ENCODE measurements at regions not wholly inside any gene's neighbourhood (a gene's known extent, or its start where the extent isn't known, plus 50 kb on each side); places are given as distances from the start of the nearest gene placed in this dataset.

GRCh38 chr9:86665416-86665815 lies 281.9 kb downstream of the GAS1 start:
- Histone ChIP-seq H2AFZ (ENCODE audit: low read depth) (no peak overlapping the region), H3K4me3 (ENCODE audit: low read depth in 2 of 2, low read length in 1 of 2) (no peak overlapping the region), H3K9ac (no peak overlapping the region), H3K79me2 (ENCODE audit: insufficient read depth) (no peaks in the 10 kb centered on the region), H3K4me1 (ENCODE audit: control insufficient read depth in 1 of 2, insufficient read depth in 2 of 2, low read depth in 1 of 2, low read length in 1 of 2) (peaks cover 0 to 7% of the 10 kb centered on the region in 2 experiments; a peak in 1 of 4 replicates), H3K27me3 (ENCODE audit: insufficient read depth) (no peaks in the 10 kb centered on the region), H3F3A (replicated peaks; ENCODE audit: insufficient read depth) (no peaks in the 10 kb centered on the region), H3K27ac (ENCODE audit: low read depth in 2 of 2, low read length in 1 of 2) (no peak overlapping the region), H3K9me3 (0 out of 2 replicates have a peak, but pooled peaks cover under 1% of the 10 kb centered on the region), H3K9me2 (no peaks in the 10 kb centered on the region), H4K20me1 (ENCODE audit: insufficient read depth) (no peaks in the 10 kb centered on the region), H3K36me3 (replicated peaks in 1 of 2; ENCODE audit: control insufficient read depth in 1 of 2, insufficient read depth in 2 of 2, low read length in 1 of 2) (no peaks in the 10 kb centered on the region), H3K4me2 (no peak overlapping the region)
- POLR2A ChIA-PET: no interaction called here
- 67% methylated on average over 1 of the region's 1 CpG for WGBS (ENCODE audit: low lambda C conversion rate)
- DNase-seq: no peak
- CTCF ChIA-PET: no interaction called here
- TF ChIP-seq NRF1 (IDR thresholded peaks at IDR 0.05; ENCODE audit: low read depth, low read length) (no peak), TAF1 (IDR thresholded peaks at IDR 0.05; ENCODE audit: borderline replicate concordance, low read depth, low read length) (no peak)

GRCh38 chr9:86664603-86665002 lies 282.7 kb downstream of the GAS1 start:
- Histone ChIP-seq H3K4me1 (ENCODE audit: control insufficient read depth in 1 of 2, insufficient read depth in 2 of 2, low read depth in 1 of 2, low read length in 1 of 2) (peaks cover 0 to 7% of the 10 kb centered on the region in 2 experiments; a peak in 1 of 4 replicates), H3K79me2 (ENCODE audit: insufficient read depth) (no peaks in the 10 kb centered on the region), H3K4me2 (no peak overlapping the region), H3K9ac (no peak overlapping the region), H3K27ac (ENCODE audit: low read depth in 2 of 2, low read length in 1 of 2) (no peak overlapping the region), H3K9me3 (no peaks in the 10 kb centered on the region), H2AFZ (ENCODE audit: low read depth) (no peak overlapping the region), H3K36me3 (replicated peaks in 1 of 2; ENCODE audit: control insufficient read depth in 1 of 2, insufficient read depth in 2 of 2, low read length in 1 of 2) (no peaks in the 10 kb centered on the region), H3F3A (replicated peaks; ENCODE audit: insufficient read depth) (no peaks in the 10 kb centered on the region), H4K20me1 (ENCODE audit: insufficient read depth) (no peaks in the 10 kb centered on the region), H3K9me2 (no peaks in the 10 kb centered on the region), H3K27me3 (ENCODE audit: insufficient read depth) (no peaks in the 10 kb centered on the region), H3K4me3 (ENCODE audit: low read depth in 2 of 2, low read length in 1 of 2) (no peak overlapping the region)
- WGBS (ENCODE audit: low lambda C conversion rate): 64% methylated on average over 7 of the region's 7 CpGs
- ChIA-PET CTCF (interaction anchor here (1.1 kb wide), 1 partner anchor 36 kb away, joined by 3 read pairs; no protein-coding TSS in a partner anchor), POLR2A (no interaction called here)
- TF ChIP-seq YY1 (IDR thresholded peaks at IDR 0.05; ENCODE audit: low read depth) (no peak), JUND (IDR thresholded peaks at IDR 0.05) (no peak), MXI1 (IDR thresholded peaks at IDR 0.05; ENCODE audit: low read depth, low read length) (no peak), FOXM1 (IDR thresholded peaks at IDR 0.05; ENCODE audit: low read depth) (no peak), CHD2 (IDR thresholded peaks at IDR 0.05; ENCODE audit: low read length, partially characterized antibody) (no peak), CTCF (IDR thresholded peaks at IDR 0.05) (no peak), SMC3 (IDR thresholded peaks at IDR 0.05; ENCODE audit: low read depth, low read length) (no peak), FOXJ3 (CRISPR knock-in tag; IDR thresholded peaks at IDR 0.05) (no peak), MAX (IDR thresholded peaks at IDR 0.05; ENCODE audit: low read depth) (no peak), ZBTB33 (IDR thresholded peaks at IDR 0.05; ENCODE audit: borderline replicate concordance, low read depth) (no peak), USF2 (IDR thresholded peaks at IDR 0.05; ENCODE audit: borderline replicate concordance, low read depth, low read length) (no peak), FOSL2 (IDR thresholded peaks at IDR 0.05; ENCODE audit: borderline replicate concordance, low read depth) (no peak), TAF1 (IDR thresholded peaks at IDR 0.05; ENCODE audit: borderline replicate concordance, low read depth, low read length) (no peak)
- DNase-seq: no peak

All from SK-N-SH (cell line).